ENCODE measurements at regions not wholly inside any gene's neighbourhood (a gene's known extent, or its start where the extent isn't known, plus 50 kb on each side); places are given as distances from the start of the nearest gene placed in this dataset.

GRCh38 chr7:86928308-86928707 is 131.1 kb downstream of the ELAPOR2 start:
- no peak for TF ChIP-seq CTCF (conservative IDR thresholded peaks at IDR 0.05; ENCODE audit: low read length)
- no peak for TF ChIP-seq EZH2phosphoT487 (IDR thresholded peaks at IDR 0.05; ENCODE audit: borderline replicate concordance)
